PC-9 (cell line): ENCODE measurements at regions not wholly inside any gene's neighbourhood (a gene's known extent, or its start where the extent isn't known, plus 50 kb on each side); places are given as distances from the start of the nearest gene placed in this dataset.

Source experiments
- CTCF ChIP-seq: fragments of 200-600 bp; sonication (generic); conservative IDR thresholded peaks from 2 replicates; pipeline ENCODE4 v1.6.1; 2017; ENCODE audit warnings: mixed run types, antibody characterized with exemption, mild to moderate bottlenecking, moderate library complexity
- EZH2 ChIP-seq: fragments of 200-600 bp; sonication (generic); IDR thresholded peaks from 2 replicates; pipeline ENCODE4 v1.8.0; 2017; ENCODE audit warnings: antibody characterized with exemption, low read depth

GRCh38 chr5:174872271-174872670, 147.9 kb downstream of the MSX2 start:
- TF ChIP-seq CTCF: no peak
- no peak for TF ChIP-seq EZH2
